ENCODE measurements at regions not wholly inside any gene's neighbourhood (a gene's known extent, or its start where the extent isn't known, plus 50 kb on each side); places are given as distances from the start of the nearest gene placed in this dataset.

- TF ChIP-seq CTCF (IDR thresholded peaks at IDR 0.05; ENCODE audit: low read depth, low read length, poor library complexity, severe bottlenecking) (no peak), EZH2phosphoT487 (IDR thresholded peaks at IDR 0.05; ENCODE audit: borderline replicate concordance, low read length) (no peak)
Observed at GRCh38 chr5:173835661-173836060, 52.5 kb upstream of the CPEB4 start.
